GM10266 (cell line): ENCODE measurements at regions not wholly inside any gene's neighbourhood (a gene's known extent, or its start where the extent isn't known, plus 50 kb on each side); places are given as distances from the start of the nearest gene placed in this dataset.

ENCODE experiments used
- DNase-seq: peaks from one replicate; pipeline ENCODE4 v3.0.0; 2012; ENCODE audit errors: extremely low spot score
- TF ChIP-seq, protein P1 (sequence below): IDR thresholded peaks from 2 replicates; pipeline ENCODE4 v1.5.1; 2012; ENCODE audit warnings: mild to moderate bottlenecking, low read depth; ENCODE audit not compliant: control insufficient read depth, insufficient read depth; ENCODE audit errors: missing control alignments

DNA sequence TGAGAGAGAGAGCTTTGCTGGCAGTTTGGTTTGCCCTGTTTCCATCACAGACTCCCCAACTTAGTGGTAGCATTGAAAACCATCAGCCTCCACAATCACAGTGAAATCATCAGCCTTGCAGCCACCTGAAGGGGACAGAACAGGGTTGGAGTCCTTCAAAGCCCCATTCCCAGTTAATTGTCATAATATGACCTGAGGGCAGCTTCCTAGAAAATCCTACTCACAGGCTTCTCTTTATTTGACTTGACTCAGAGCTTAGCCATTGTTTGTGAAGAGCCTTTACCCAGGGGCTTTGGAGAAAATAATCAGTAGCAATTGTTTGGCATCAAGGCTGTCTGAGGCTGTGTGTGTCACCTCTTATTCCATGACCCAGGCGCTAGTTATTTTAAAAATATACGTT, 308.7 kb downstream of the CBLN2 start:
- DNase-seq: no peak
- TF ChIP-seq, protein P1, sequence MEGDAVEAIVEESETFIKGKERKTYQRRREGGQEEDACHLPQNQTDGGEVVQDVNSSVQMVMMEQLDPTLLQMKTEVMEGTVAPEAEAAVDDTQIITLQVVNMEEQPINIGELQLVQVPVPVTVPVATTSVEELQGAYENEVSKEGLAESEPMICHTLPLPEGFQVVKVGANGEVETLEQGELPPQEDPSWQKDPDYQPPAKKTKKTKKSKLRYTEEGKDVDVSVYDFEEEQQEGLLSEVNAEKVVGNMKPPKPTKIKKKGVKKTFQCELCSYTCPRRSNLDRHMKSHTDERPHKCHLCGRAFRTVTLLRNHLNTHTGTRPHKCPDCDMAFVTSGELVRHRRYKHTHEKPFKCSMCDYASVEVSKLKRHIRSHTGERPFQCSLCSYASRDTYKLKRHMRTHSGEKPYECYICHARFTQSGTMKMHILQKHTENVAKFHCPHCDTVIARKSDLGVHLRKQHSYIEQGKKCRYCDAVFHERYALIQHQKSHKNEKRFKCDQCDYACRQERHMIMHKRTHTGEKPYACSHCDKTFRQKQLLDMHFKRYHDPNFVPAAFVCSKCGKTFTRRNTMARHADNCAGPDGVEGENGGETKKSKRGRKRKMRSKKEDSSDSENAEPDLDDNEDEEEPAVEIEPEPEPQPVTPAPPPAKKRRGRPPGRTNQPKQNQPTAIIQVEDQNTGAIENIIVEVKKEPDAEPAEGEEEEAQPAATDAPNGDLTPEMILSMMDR: no peak

- TF ChIP-seq, protein P1: no peak
- no peak for DNase-seq
Observed at GRCh38 chr18:72233106-72233505, 311.0 kb downstream of the CBLN2 start.

GRCh38 chr18:72232644-72233043, 311.5 kb downstream of the CBLN2 start:
- TF ChIP-seq, protein P1: no peak
- DNase-seq: no peak

- TF ChIP-seq, protein P1: no peak
- DNase-seq: no peak
Observed at GRCh38 chr18:72225958-72226357, 318.2 kb downstream of the CBLN2 start.

DNA sequence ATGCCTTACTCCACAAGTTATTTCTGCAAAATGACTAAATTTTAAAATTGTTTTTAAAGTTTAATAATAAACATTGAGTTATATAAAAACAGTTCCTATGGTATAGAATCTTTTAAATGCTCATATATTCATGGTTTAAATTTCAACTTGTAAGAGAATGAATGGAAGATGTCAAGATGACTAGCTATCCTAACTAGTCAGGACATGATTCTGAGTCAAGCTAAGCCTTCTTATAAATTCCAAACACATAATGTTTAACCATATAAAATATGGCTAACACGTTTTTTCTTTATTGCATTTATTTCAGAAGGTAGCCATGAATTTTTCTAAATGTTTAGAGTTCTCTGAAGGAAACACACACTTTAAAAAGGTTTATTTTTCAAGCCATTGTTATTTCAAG, 320.4 kb downstream of the CBLN2 start:
- DNase-seq: no peak
- TF ChIP-seq, protein P1: no peak

DNA sequence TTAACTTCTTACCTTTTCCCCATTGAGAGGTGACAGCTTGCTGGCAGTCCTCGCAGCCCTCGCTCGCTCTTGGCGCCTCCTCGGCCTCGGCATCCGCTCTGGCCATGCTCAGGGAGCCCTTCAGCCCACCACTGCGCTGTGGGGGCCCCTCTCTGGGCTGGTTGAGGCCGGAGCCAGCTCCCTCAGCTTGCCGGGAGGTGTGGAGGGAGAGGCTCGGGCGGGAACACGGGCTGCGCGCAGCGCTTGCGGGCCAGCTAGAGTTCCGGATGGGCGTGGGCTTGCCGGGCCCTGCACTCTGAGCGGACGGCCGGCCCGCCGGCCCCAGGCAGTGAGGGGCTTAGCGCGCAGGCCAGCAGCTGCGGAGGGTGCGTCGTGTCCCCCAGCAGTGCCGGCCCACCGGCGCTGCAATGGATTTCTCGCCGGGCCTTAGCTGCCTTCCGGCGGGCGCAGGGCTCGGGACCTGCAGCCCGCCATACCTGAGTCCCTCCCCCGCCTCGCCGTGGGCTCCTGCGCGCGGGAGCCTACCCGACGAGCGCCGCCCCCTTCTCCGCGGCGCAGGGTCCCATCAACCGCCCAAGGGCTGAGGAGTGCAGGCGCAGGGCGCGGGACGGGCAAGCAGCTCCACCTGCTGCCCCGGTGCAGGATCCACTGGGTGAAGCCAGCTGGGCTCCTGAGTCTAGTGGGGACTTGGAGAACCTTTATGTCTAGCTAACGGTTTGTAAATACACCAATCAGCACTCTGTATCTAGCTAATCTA, 335.0 kb downstream of the CBLN2 start:
- no peak for DNase-seq
- TF ChIP-seq, protein P1: no peak

- TF ChIP-seq, protein P1: no peak
Observed at GRCh38 chr18:72207280-72207679, 336.9 kb downstream of the CBLN2 start.

More at GRCh38 chr18:72207280-72207679, 336.9 kb downstream of the CBLN2 start:
- no peak for DNase-seq
